HEK293 (cell line): ENCODE measurements at regions not wholly inside any gene's neighbourhood (a gene's known extent, or its start where the extent isn't known, plus 50 kb on each side); places are given as distances from the start of the nearest gene placed in this dataset.

Source experiments
- CTCF ChIA-PET: fragments of 350-600 bp; formaldehyde crosslinking; extraction: SDS; loops from one replicate; lab custom pipeline; 2021; ENCODE audit warnings: antibody characterized with exemption; lab: Yijun Ruan, JAX
- POLR2A ChIA-PET: fragments of 300-600 bp; formaldehyde crosslinking; extraction: SDS; loops from one replicate; lab custom pipeline; 2020; ENCODE audit warnings: antibody characterized with exemption, inconsistent platforms; lab: Yijun Ruan, JAX
- H3K27ac ChIP-seq: fragments of 200-500 bp; sonication (Bioruptor generic); 2 replicates; pipeline ENCODE4 v1.5.1; 2014; ENCODE audit warnings: low read depth, low read length, control low read depth, inconsistent platforms; ENCODE audit errors: extremely low read depth
- H3K36me3 ChIP-seq, 2 experiments: fragments of 200-500 bp in 1 of 2; sonication (Bioruptor generic) in 1 of 2; 1 replicate in 1 of 2; 2 replicates in 1 of 2; pipeline ENCODE4 v1.5.1; 2014 to 2017; ENCODE audit warnings: inconsistent platforms in 2 of 2, low read length in 2 of 2; ENCODE audit not compliant: control insufficient read depth in 2 of 2, insufficient read depth in 1 of 2
- H3K4me1 ChIP-seq: fragments of 200-500 bp; sonication (Bioruptor generic); 2 replicates; pipeline ENCODE4 v1.5.1; 2014; ENCODE audit warnings: mild to moderate bottlenecking, low read length, inconsistent platforms; ENCODE audit not compliant: control insufficient read depth, insufficient read depth
- H3K4me3 ChIP-seq: 2 replicates; pipeline ENCODE4 v1.5.1; 2011; ENCODE audit warnings: low read depth, mild to moderate bottlenecking, control low read depth, low read length, moderate library complexity
- H3K9me3 ChIP-seq: fragments of 200-500 bp; sonication (Bioruptor generic); 2 replicates; pipeline ENCODE4 v1.5.1; 2014; ENCODE audit warnings: low read depth, low read length, inconsistent platforms; ENCODE audit not compliant: control insufficient read depth, insufficient read depth
- GFI1B ChIP-seq: fragments of 450-650 bp; formaldehyde crosslinking; IDR thresholded peaks from 2 replicates; pipeline ENCODE4 v1.5.1; 2016; ENCODE audit warnings: missing biosample characterization, missing genetic modification characterization
- GLI2 ChIP-seq: fragments of 450-650 bp; formaldehyde crosslinking; IDR thresholded peaks from 2 replicates; pipeline ENCODE4; 2017; ENCODE audit warnings: missing biosample characterization, missing genetic modification characterization, low read depth, borderline replicate concordance
- GLIS1 ChIP-seq: fragments of 450-650 bp; formaldehyde crosslinking; IDR thresholded peaks from 2 replicates; pipeline ENCODE4 v1.5.1; 2016; ENCODE audit warnings: missing biosample characterization, missing genetic modification characterization
- PRDM1 ChIP-seq: fragments of 450-650 bp; formaldehyde crosslinking; IDR thresholded peaks from 2 replicates; pipeline ENCODE4; 2016; ENCODE audit warnings: missing biosample characterization, missing genetic modification characterization
- REPIN1 ChIP-seq: fragments of 450-650 bp; formaldehyde crosslinking; IDR thresholded peaks from 2 replicates; pipeline ENCODE4 v1.5.1; 2017; ENCODE audit warnings: missing biosample characterization, missing genetic modification characterization, low read depth
- SP7 ChIP-seq: fragments of 450-650 bp; formaldehyde crosslinking; IDR thresholded peaks from 2 replicates; pipeline ENCODE4 v1.5.1; 2016; ENCODE audit warnings: missing biosample characterization, missing genetic modification characterization
- ZBTB17 ChIP-seq: fragments of 450-650 bp; formaldehyde crosslinking; IDR thresholded peaks from 2 replicates; pipeline ENCODE4 v1.5.1; 2016; ENCODE audit warnings: missing biosample characterization, missing genetic modification characterization
- ZBTB48 ChIP-seq: fragments of 450-650 bp; formaldehyde crosslinking; IDR thresholded peaks from 2 replicates; pipeline ENCODE4 v1.5.1; 2016; ENCODE audit warnings: missing biosample characterization, missing genetic modification characterization
- ZEB2 ChIP-seq: fragments of 450-650 bp; formaldehyde crosslinking; IDR thresholded peaks from 2 replicates; pipeline ENCODE4 v1.5.1; 2016; ENCODE audit warnings: missing biosample characterization, missing genetic modification characterization
- ZFP37 ChIP-seq: fragments of 450-650 bp; formaldehyde crosslinking; IDR thresholded peaks from 2 replicates; pipeline ENCODE4 v1.5.1; 2016; ENCODE audit warnings: missing biosample characterization, missing genetic modification characterization
- ZNF248 ChIP-seq: fragments of 450-650 bp; formaldehyde crosslinking; IDR thresholded peaks from 2 replicates; pipeline ENCODE4 v1.5.1; 2017; ENCODE audit warnings: missing biosample characterization, missing genetic modification characterization
- ZNF416 ChIP-seq: fragments of 450-650 bp; formaldehyde crosslinking; IDR thresholded peaks from 2 replicates; pipeline ENCODE4 v1.5.1; 2016; ENCODE audit warnings: missing biosample characterization, missing genetic modification characterization
- ZNF548 ChIP-seq: fragments of 450-650 bp; formaldehyde crosslinking; IDR thresholded peaks from 2 replicates; pipeline ENCODE4 v1.5.1; 2016; ENCODE audit warnings: missing biosample characterization, missing genetic modification characterization
- ZNF664 ChIP-seq: fragments of 450-650 bp; formaldehyde crosslinking; IDR thresholded peaks from 2 replicates; pipeline ENCODE4 v1.5.1; 2016; ENCODE audit warnings: missing biosample characterization, missing genetic modification characterization
- TF ChIP-seq, protein P1 (sequence below): fragments of 450-650 bp; formaldehyde crosslinking; IDR thresholded peaks from 2 replicates; pipeline ENCODE4 v1.5.1; 2016; ENCODE audit warnings: missing biosample characterization, missing genetic modification characterization
- TF ChIP-seq, protein P2 (sequence below): fragments of 450-650 bp; formaldehyde crosslinking; IDR thresholded peaks from 2 replicates; pipeline ENCODE4 v1.5.1; 2017; ENCODE audit warnings: missing biosample characterization, missing genetic modification characterization
- TF ChIP-seq, protein P3 (sequence below): sonication (generic); formaldehyde crosslinking; IDR thresholded peaks from 2 replicates; pipeline ENCODE4 v1.8.1; 2022; ENCODE audit warnings: mild to moderate bottlenecking, moderate library complexity, missing genetic modification reagents
- TF ChIP-seq, protein P4 (sequence below): fragments of 450-650 bp; formaldehyde crosslinking; IDR thresholded peaks from 2 replicates; pipeline ENCODE4 v1.5.1; 2016; ENCODE audit warnings: missing biosample characterization, missing genetic modification characterization
- TF ChIP-seq, protein P5 (sequence below): fragments of 450-650 bp; formaldehyde crosslinking; conservative IDR thresholded peaks from 2 replicates; pipeline ENCODE4 v1.5.1; 2016; ENCODE audit warnings: low read depth, missing biosample characterization, missing genetic modification characterization

DNA sequence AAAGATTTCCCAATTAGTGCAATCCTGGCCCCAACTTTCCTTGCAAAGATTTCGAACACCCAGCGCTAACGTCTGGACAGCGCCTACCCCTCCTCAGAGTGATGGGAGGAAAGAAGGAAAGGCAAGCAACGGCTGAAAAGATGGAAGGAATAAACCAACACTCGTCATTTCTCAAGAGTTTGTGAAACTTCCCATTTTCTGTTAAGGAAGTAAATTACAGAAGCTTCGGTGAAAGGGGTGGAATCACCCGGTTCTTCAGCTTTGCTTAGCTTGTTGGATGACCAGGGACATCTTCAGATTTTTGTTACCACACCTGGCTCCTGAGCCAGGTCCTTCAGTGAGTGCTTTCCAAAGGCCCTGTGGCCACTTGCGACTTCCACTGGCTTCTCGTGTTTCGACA, 313.1 kb downstream of the SKIDA1 start:
- POLR2A ChIA-PET = no interaction called here
- Histone ChIP-seq H3K27ac (no peak overlapping the region), H3K36me3 (no peaks in the 10 kb centered on the region), H3K4me1 (no peaks in the 10 kb centered on the region), H3K9me3 (no peaks in the 10 kb centered on the region), H3K4me3 (no peak overlapping the region)
- CTCF ChIA-PET = interaction anchor here (0.8 kb wide), 1 partner anchor 58 kb away, joined by 3 read pairs; no protein-coding TSS in a partner anchor
- TF ChIP-seq ZNF248 (tag by site-specific recombination) (no peak), GLIS1 (tag by site-specific recombination) (no peak), ZNF664 (tag by site-specific recombination) (no peak), ZNF416 (tag by site-specific recombination) (no peak), GLI2 (no peak), REPIN1 (no peak), GFI1B (tag by site-specific recombination) (no peak), SP7 (tag by site-specific recombination) (no peak), ZBTB48 (tag by site-specific recombination) (no peak), ZEB2 (tag by site-specific recombination) (no peak), PRDM1 (tag by site-specific recombination) (no peak), ZFP37 (tag by site-specific recombination) (no peak), ZNF548 (tag by site-specific recombination) (no peak), ZBTB17 (tag by site-specific recombination) (no peak)
- TF ChIP-seq, protein P1, sequence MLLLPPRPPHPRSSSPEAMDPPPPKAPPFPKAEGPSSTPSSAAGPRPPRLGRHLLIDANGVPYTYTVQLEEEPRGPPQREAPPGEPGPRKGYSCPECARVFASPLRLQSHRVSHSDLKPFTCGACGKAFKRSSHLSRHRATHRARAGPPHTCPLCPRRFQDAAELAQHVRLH (tag by site-specific recombination) = no peak
- TF ChIP-seq, protein P2, sequence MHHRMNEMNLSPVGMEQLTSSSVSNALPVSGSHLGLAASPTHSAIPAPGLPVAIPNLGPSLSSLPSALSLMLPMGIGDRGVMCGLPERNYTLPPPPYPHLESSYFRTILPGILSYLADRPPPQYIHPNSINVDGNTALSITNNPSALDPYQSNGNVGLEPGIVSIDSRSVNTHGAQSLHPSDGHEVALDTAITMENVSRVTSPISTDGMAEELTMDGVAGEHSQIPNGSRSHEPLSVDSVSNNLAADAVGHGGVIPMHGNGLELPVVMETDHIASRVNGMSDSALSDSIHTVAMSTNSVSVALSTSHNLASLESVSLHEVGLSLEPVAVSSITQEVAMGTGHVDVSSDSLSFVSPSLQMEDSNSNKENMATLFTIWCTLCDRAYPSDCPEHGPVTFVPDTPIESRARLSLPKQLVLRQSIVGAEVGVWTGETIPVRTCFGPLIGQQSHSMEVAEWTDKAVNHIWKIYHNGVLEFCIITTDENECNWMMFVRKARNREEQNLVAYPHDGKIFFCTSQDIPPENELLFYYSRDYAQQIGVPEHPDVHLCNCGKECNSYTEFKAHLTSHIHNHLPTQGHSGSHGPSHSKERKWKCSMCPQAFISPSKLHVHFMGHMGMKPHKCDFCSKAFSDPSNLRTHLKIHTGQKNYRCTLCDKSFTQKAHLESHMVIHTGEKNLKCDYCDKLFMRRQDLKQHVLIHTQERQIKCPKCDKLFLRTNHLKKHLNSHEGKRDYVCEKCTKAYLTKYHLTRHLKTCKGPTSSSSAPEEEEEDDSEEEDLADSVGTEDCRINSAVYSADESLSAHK (tag by site-specific recombination) = no peak
- TF ChIP-seq, protein P3, sequence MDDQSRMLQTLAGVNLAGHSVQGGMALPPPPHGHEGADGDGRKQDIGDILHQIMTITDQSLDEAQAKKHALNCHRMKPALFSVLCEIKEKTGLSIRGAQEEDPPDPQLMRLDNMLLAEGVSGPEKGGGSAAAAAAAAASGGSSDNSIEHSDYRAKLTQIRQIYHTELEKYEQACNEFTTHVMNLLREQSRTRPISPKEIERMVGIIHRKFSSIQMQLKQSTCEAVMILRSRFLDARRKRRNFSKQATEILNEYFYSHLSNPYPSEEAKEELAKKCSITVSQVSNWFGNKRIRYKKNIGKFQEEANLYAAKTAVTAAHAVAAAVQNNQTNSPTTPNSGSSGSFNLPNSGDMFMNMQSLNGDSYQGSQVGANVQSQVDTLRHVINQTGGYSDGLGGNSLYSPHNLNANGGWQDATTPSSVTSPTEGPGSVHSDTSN (CRISPR knock-in tag) = no peak
- TF ChIP-seq, protein P4, sequence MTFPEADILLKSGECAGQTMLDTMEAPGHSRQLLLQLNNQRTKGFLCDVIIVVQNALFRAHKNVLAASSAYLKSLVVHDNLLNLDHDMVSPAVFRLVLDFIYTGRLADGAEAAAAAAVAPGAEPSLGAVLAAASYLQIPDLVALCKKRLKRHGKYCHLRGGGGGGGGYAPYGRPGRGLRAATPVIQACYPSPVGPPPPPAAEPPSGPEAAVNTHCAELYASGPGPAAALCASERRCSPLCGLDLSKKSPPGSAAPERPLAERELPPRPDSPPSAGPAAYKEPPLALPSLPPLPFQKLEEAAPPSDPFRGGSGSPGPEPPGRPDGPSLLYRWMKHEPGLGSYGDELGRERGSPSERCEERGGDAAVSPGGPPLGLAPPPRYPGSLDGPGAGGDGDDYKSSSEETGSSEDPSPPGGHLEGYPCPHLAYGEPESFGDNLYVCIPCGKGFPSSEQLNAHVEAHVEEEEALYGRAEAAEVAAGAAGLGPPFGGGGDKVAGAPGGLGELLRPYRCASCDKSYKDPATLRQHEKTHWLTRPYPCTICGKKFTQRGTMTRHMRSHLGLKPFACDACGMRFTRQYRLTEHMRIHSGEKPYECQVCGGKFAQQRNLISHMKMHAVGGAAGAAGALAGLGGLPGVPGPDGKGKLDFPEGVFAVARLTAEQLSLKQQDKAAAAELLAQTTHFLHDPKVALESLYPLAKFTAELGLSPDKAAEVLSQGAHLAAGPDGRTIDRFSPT = no peak
- TF ChIP-seq, protein P5, sequence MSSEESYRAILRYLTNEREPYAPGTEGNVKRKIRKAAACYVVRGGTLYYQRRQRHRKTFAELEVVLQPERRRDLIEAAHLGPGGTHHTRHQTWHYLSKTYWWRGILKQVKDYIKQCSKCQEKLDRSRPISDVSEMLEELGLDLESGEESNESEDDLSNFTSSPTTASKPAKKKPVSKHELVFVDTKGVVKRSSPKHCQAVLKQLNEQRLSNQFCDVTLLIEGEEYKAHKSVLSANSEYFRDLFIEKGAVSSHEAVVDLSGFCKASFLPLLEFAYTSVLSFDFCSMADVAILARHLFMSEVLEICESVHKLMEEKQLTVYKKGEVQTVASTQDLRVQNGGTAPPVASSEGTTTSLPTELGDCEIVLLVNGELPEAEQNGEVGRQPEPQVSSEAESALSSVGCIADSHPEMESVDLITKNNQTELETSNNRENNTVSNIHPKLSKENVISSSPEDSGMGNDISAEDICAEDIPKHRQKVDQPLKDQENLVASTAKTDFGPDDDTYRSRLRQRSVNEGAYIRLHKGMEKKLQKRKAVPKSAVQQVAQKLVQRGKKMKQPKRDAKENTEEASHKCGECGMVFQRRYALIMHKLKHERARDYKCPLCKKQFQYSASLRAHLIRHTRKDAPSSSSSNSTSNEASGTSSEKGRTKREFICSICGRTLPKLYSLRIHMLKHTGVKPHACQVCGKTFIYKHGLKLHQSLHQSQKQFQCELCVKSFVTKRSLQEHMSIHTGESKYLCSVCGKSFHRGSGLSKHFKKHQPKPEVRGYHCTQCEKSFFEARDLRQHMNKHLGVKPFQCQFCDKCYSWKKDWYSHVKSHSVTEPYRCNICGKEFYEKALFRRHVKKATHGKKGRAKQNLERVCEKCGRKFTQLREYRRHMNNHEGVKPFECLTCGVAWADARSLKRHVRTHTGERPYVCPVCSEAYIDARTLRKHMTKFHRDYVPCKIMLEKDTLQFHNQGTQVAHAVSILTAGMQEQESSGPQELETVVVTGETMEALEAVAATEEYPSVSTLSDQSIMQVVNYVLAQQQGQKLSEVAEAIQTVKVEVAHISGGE (tag by site-specific recombination) = no peak
- TF ChIP-seq, all 188 proteins: peak for 0
